GM23338 (cell line): ENCODE measurements at regions not wholly inside any gene's neighbourhood (a gene's known extent, or its start where the extent isn't known, plus 50 kb on each side); places are given as distances from the start of the nearest gene placed in this dataset.

Source experiments
- ATAC-seq: fragments of 200-7000 bp; cut with Tn5 transposase; 3 replicates; pipeline ENCODE4 v1.9.1; 2020
- DNase-seq: peaks from one replicate; pipeline ENCODE4 v3.0.0-alpha.2; 2015; ENCODE audit warnings: low spot score
- H2AFZ ChIP-seq: fragments of 200-600 bp; sonication (generic); 2 replicates; pipeline ENCODE4 v1.8.0; 2016; ENCODE audit warnings: antibody characterized with exemption, mild to moderate bottlenecking, moderate library complexity
- H3F3A ChIP-seq: fragments of 200-600 bp; sonication (generic); replicated peaks from 2 replicates; pipeline ENCODE4 v1.8.0; 2017; ENCODE audit warnings: antibody characterized with exemption, mixed run types, low read depth
- H3K27ac ChIP-seq: fragments of 200-600 bp; sonication (generic); 2 replicates; pipeline ENCODE4 v1.6.1; 2016; ENCODE audit warnings: low read depth
- H3K27me3 ChIP-seq: fragments of 200-600 bp; sonication (generic); 2 replicates; pipeline ENCODE4 v1.8.0; 2016; ENCODE audit warnings: mild to moderate bottlenecking, mixed run types, moderate library complexity; ENCODE audit not compliant: insufficient read depth
- H3K36me3 ChIP-seq: fragments of 200-600 bp; sonication (generic); 2 replicates; pipeline ENCODE4 v1.8.0; 2016; ENCODE audit warnings: mild to moderate bottlenecking; ENCODE audit not compliant: insufficient read depth
- H3K4me1 ChIP-seq: fragments of 200-600 bp; sonication (generic); 2 replicates; pipeline ENCODE4 v1.8.0; 2016; ENCODE audit warnings: mild to moderate bottlenecking, moderate library complexity; ENCODE audit not compliant: insufficient read depth
- H3K4me2 ChIP-seq: fragments of 200-600 bp; sonication (generic); 2 replicates; pipeline ENCODE4 v1.7.1; 2017; ENCODE audit warnings: mixed run types
- H3K4me3 ChIP-seq: fragments of 200-600 bp; sonication (generic); 2 replicates; pipeline ENCODE4 v1.6.1; 2016; ENCODE audit warnings: mixed run types
- H3K79me2 ChIP-seq: fragments of 200-600 bp; sonication (generic); replicated peaks from 2 replicates; pipeline ENCODE4 v1.8.0; 2017; ENCODE audit warnings: mild to moderate bottlenecking; ENCODE audit not compliant: insufficient read depth
- H3K9me2 ChIP-seq: fragments of 200-600 bp; sonication (generic); 2 replicates; pipeline ENCODE4 v1.8.0; 2017; ENCODE audit not compliant: insufficient read depth
- H4K20me1 ChIP-seq: fragments of 200-600 bp; sonication (generic); replicated peaks from 2 replicates; pipeline ENCODE4 v1.8.0; 2017; ENCODE audit warnings: mild to moderate bottlenecking; ENCODE audit not compliant: insufficient read depth
- H3K27ac Mint-ChIP-seq: 2 replicates; pipeline ENCODE4 v1.8.0; 2020; ENCODE audit warnings: inconsistent platforms, mild to moderate bottlenecking, moderate library complexity, mixed read lengths
- H3K27me3 Mint-ChIP-seq: 3 replicates; pipeline ENCODE4 v1.8.0; 2022; ENCODE audit warnings: low read depth, mild to moderate bottlenecking, moderate library complexity, mixed read lengths, inconsistent platforms; ENCODE audit not compliant: insufficient read depth, poor library complexity
- H3K36me3 Mint-ChIP-seq: 3 replicates; pipeline ENCODE4 v1.8.0; 2021; ENCODE audit warnings: low read depth, mild to moderate bottlenecking, inconsistent platforms, moderate library complexity, mixed read lengths
- H3K4me1 Mint-ChIP-seq: 3 replicates; pipeline ENCODE4 v1.8.0; 2020; ENCODE audit warnings: mild to moderate bottlenecking, inconsistent platforms, mixed read lengths
- H3K4me3 Mint-ChIP-seq: 3 replicates; pipeline ENCODE4 v1.8.0; 2021; ENCODE audit warnings: moderate library complexity, mild to moderate bottlenecking, inconsistent platforms, mixed read lengths
- H3K9me3 Mint-ChIP-seq: 3 replicates; pipeline ENCODE4 v1.8.0; 2020; ENCODE audit warnings: moderate library complexity, mild to moderate bottlenecking, inconsistent platforms, mixed read lengths
- CREB1 ChIP-seq: fragments of 250-450 bp; sonication (Bioruptor Pico); IDR thresholded peaks from 2 replicates; pipeline ENCODE4 v1.5.0; 2020; ENCODE audit warnings: low read depth, mild to moderate bottlenecking, moderate library complexity
- CTCF ChIP-seq, 2 experiments: fragments of 200-600 bp in 1 of 2; sonication (generic) in 1 of 2; conservative IDR thresholded peaks; 2 replicates each; pipeline versions ENCODE4 v1.5.1 to v1.6.1; 2016 to 2017; ENCODE audit warnings: antibody characterized with exemption in 2 of 2, low read depth in 2 of 2, mild to moderate bottlenecking in 2 of 2, moderate library complexity in 1 of 2
- ETS1 ChIP-seq: IDR thresholded peaks from 2 replicates; pipeline ENCODE4 v1.6.1; 2016; ENCODE audit warnings: antibody characterized with exemption
- EZH2 ChIP-seq: fragments of 200-600 bp; sonication (generic); IDR thresholded peaks from one replicate; pipeline ENCODE4 v1.8.0; 2017; ENCODE audit warnings: antibody characterized with exemption, mild to moderate bottlenecking, low read depth; ENCODE audit not compliant: unreplicated experiment
- JUNB ChIP-seq: IDR thresholded peaks from one replicate; pipeline ENCODE4 v1.6.1; 2016; ENCODE audit warnings: antibody characterized with exemption; ENCODE audit not compliant: unreplicated experiment
- NANOG ChIP-seq: IDR thresholded peaks from 2 replicates; pipeline ENCODE4 v1.6.1; 2016; ENCODE audit warnings: antibody characterized with exemption, borderline replicate concordance
- POLR2AphosphoS5 ChIP-seq: IDR thresholded peaks from 2 replicates; pipeline ENCODE4 v1.6.1; 2016; ENCODE audit warnings: antibody characterized with exemption, low read depth
- ZNF114 ChIP-seq: fragments of 250-450 bp; sonication (Bioruptor Pico); IDR thresholded peaks from 2 replicates; pipeline ENCODE4 v1.5.0; 2020; ENCODE audit warnings: mild to moderate bottlenecking, moderate library complexity
- ZNF331 ChIP-seq: fragments of 250-450 bp; sonication (Bioruptor Pico); IDR thresholded peaks from 2 replicates; pipeline ENCODE4 v1.5.0; 2020; ENCODE audit warnings: low read depth, mild to moderate bottlenecking, moderate library complexity
- ZNF462 ChIP-seq: fragments of 250-450 bp; sonication (Bioruptor Pico); IDR thresholded peaks from 2 replicates; pipeline ENCODE4 v1.5.0; 2020; ENCODE audit warnings: mild to moderate bottlenecking, moderate library complexity

GRCh38 chr1:213435715-213436114 is 384.7 kb downstream of the RPS6KC1 start (continued):
- TF ChIP-seq JUNB: no peak
- TF ChIP-seq CTCF (conservative IDR thresholded peaks at IDR 0.05; ENCODE audit: low read depth in 2 of 2): no peak
- TF ChIP-seq CREB1 (CRISPR knock-in tag): no peak
- TF ChIP-seq NANOG: no peak

GRCh38 chr1:213438339-213438738 is 387.3 kb downstream of the RPS6KC1 start:
- Histone ChIP-seq H3K4me2 (no peak overlapping the region), H3K4me1 (no peaks in the 10 kb centered on the region), H3K36me3 (no peaks in the 10 kb centered on the region), H3K79me2 (no peaks in the 10 kb centered on the region), H4K20me1 (no peaks in the 10 kb centered on the region), H3K27me3 (no peaks in the 10 kb centered on the region), H3K27ac (no peak overlapping the region), H3K9me2 (peaks cover 8% of the 10 kb centered on the region; the same call in 1 of the 2 replicates), H3K4me3 (no peak overlapping the region), H2AFZ (no peak overlapping the region), H3F3A (no peaks in the 10 kb centered on the region)
- no peak for ATAC-seq
- H3K27ac Mint-ChIP-seq: no peak overlapping the region
- H3K4me1 Mint-ChIP-seq: peaks cover 6% of the 10 kb centered on the region; the same call in 2 of the 3 replicates
- DNase-seq: no peak
- H3K36me3 Mint-ChIP-seq: no peaks in the 10 kb centered on the region
- peaks cover 4% of the 10 kb centered on the region; the same call in 1 of the 3 replicates for H3K9me3 Mint-ChIP-seq
- H3K27me3 Mint-ChIP-seq: peaks cover under 1% of the 10 kb centered on the region
- H3K4me3 Mint-ChIP-seq: no peak overlapping the region
- TF ChIP-seq CTCF (conservative IDR thresholded peaks at IDR 0.05; ENCODE audit: low read depth in 2 of 2) (no peak), ZNF462 (CRISPR knock-in tag) (no peak), CREB1 (CRISPR knock-in tag) (no peak), NANOG (no peak), ZNF331 (CRISPR knock-in tag) (no peak), ZNF114 (CRISPR knock-in tag) (no peak), EZH2 (no peak), ETS1 (no peak), POLR2AphosphoS5 (no peak), JUNB (no peak)
